ENCODE measurements at regions not wholly inside any gene's neighbourhood (a gene's known extent, or its start where the extent isn't known, plus 50 kb on each side); places are given as distances from the start of the nearest gene placed in this dataset.
"Not testable (repeated sequence)": the region's sequence is repeated elsewhere in the genome, so short reads cannot be mapped to it uniquely, and the experiment has no call there.

- DNase-seq = no peak
Measured at GRCh38 chr18:73214970-73215369, 347.2 kb upstream of the NETO1 start.

- DNase-seq = no peak
Measured at GRCh38 chr18:73212442-73212841, 344.7 kb upstream of the NETO1 start.

- DNase-seq = no peak
Measured at GRCh38 chr18:73201940-73202339, 334.2 kb upstream of the NETO1 start.

- DNase-seq = no peak
Measured at GRCh38 chr18:73199151-73199550, 331.4 kb upstream of the NETO1 start.

- DNase-seq = no peak
Measured at GRCh38 chr18:73189718-73190117, 321.9 kb upstream of the NETO1 start.

- DNase-seq = no peak
Measured at GRCh38 chr18:73168236-73168635, 300.4 kb upstream of the NETO1 start.

GRCh38 chr18:73164430-73164829, 296.6 kb upstream of the NETO1 start:
- DNase-seq = no peak

- no peak for DNase-seq
Measured at GRCh38 chr18:73163236-73163635, 295.4 kb upstream of the NETO1 start.

GRCh38 chr18:73156117-73156516, 288.3 kb upstream of the NETO1 start:
- no peak for DNase-seq

GRCh38 chr18:73153271-73153670, 285.5 kb upstream of the NETO1 start:
- no peak for DNase-seq

- DNase-seq = no peak
Measured at GRCh38 chr18:73151086-73151485, 283.3 kb upstream of the NETO1 start.

- DNase-seq = no peak
Measured at GRCh38 chr18:73150199-73150598, 282.4 kb upstream of the NETO1 start.

GRCh38 chr18:73147590-73147989, 279.8 kb upstream of the NETO1 start:
- no peak for DNase-seq

GRCh38 chr18:73144030-73144429, 276.2 kb upstream of the NETO1 start:
- no peak for DNase-seq

- no peak for DNase-seq
Measured at GRCh38 chr18:73136134-73136533, 268.3 kb upstream of the NETO1 start.

GRCh38 chr18:73124175-73124574, 256.4 kb upstream of the NETO1 start:
- no peak for DNase-seq

GRCh38 chr18:73121207-73121606, 253.4 kb upstream of the NETO1 start:
- no peak for DNase-seq

- DNase-seq = no peak
Measured at GRCh38 chr18:73120626-73121025, 252.8 kb upstream of the NETO1 start.

- DNase-seq = no peak
Measured at GRCh38 chr18:73119574-73119973, 251.8 kb upstream of the NETO1 start.

GRCh38 chr18:73118121-73118816, 250.5 kb upstream of the NETO1 start:
- DNase-seq = no peak

- DNase-seq = no peak
Measured at GRCh38 chr18:73110307-73110706, 242.5 kb upstream of the NETO1 start.

GRCh38 chr18:73101977-73102376, 234.2 kb upstream of the NETO1 start:
- no peak for DNase-seq

- DNase-seq = not testable (repeated sequence)
Measured at GRCh38 chr18:73101491-73101890, 233.7 kb upstream of the NETO1 start.

GRCh38 chr18:73099759-73100158, 232.0 kb upstream of the NETO1 start:
- no peak for DNase-seq

GRCh38 chr18:73093687-73094250, 226.0 kb upstream of the NETO1 start:
- DNase-seq = no peak

Measured in right kidney (tissue), 1 donor.